Coronary artery (tissue), 2 donors: ENCODE measurements at regions not wholly inside any gene's neighbourhood (a gene's known extent, or its start where the extent isn't known, plus 50 kb on each side); places are given as distances from the start of the nearest gene placed in this dataset.
"Not testable (repeated sequence)": the region's sequence is repeated elsewhere in the genome, so short reads cannot be mapped to it uniquely, and the experiment has no call there.

Experiments
- DNase-seq: peaks from one replicate; pipeline ENCODE4 v3.0.0-alpha.2; 2017; ENCODE audit warnings: low spot score
- H3K27ac ChIP-seq, 2 donors: fragments of 200-600 bp; sonication (generic); one replicate each; pipeline ENCODE4 v1.5.1; 2016 to 2019
- H3K4me3 ChIP-seq: fragments of 200-600 bp; sonication (generic); 2 replicates; pipeline ENCODE4 v1.5.1; 2016; ENCODE audit warnings: mild to moderate bottlenecking, moderate library complexity
- CTCF ChIP-seq: fragments of 200-600 bp; sonication (generic); IDR thresholded peaks from one replicate; pipeline ENCODE4 v1.5.1; 2019; ENCODE audit warnings: antibody characterized with exemption

GRCh38 chr15:93771196-93772030, 459.9 kb upstream of the MCTP2 start:
- TF ChIP-seq CTCF = no peak
- H3K4me3 ChIP-seq = no peak overlapping the region
- no peak overlapping the region for H3K27ac ChIP-seq
- DNase-seq = no peak

- H3K4me3 ChIP-seq = no peak overlapping the region
- no peak for DNase-seq
- H3K27ac ChIP-seq = no peak overlapping the region
- TF ChIP-seq CTCF = no peak
These were observed 460.6 kb upstream of the MCTP2 start for GRCh38 chr15:93770788-93771187.

GRCh38 chr15:93762036-93762435, 469.3 kb upstream of the MCTP2 start:
- DNase-seq = no peak
- TF ChIP-seq CTCF = no peak

GRCh38 chr15:93759629-93760028, 471.7 kb upstream of the MCTP2 start:
- no peak for DNase-seq
- Histone ChIP-seq H3K27ac (no peak overlapping the region), H3K4me3 (no peak overlapping the region)
- TF ChIP-seq CTCF = no peak

More at GRCh38 chr15:93762036-93762435, 469.3 kb upstream of the MCTP2 start:
- no peak overlapping the region for H3K4me3 ChIP-seq
- H3K27ac ChIP-seq = no peak overlapping the region

- Histone ChIP-seq H3K27ac (no peak overlapping the region), H3K4me3 (no peak overlapping the region)
- DNase-seq = no peak
- TF ChIP-seq CTCF = no peak
These were observed 472.5 kb upstream of the MCTP2 start for GRCh38 chr15:93758824-93759223.

GRCh38 chr15:93748710-93749109, 482.7 kb upstream of the MCTP2 start:
- no peak for DNase-seq
- no peak overlapping the region for H3K4me3 ChIP-seq
- no peak for TF ChIP-seq CTCF
- no peak overlapping the region for H3K27ac ChIP-seq

GRCh38 chr15:93734976-93735375, 496.4 kb upstream of the MCTP2 start:
- not testable (repeated sequence) for H3K4me3 ChIP-seq, H3K27ac ChIP-seq, DNase-seq
